HG02759 (cell line): ENCODE measurements at regions not wholly inside any gene's neighbourhood (a gene's known extent, or its start where the extent isn't known, plus 50 kb on each side); places are given as distances from the start of the nearest gene placed in this dataset.
A peak's percentile ranks its signal among the peaks of the same experiment; 100 is the strongest.

Experiments used
- ATAC-seq: cut with Tn5 transposase; IDR thresholded peaks from one replicate; pipeline ENCODE4 v1.9.1; 2021; ENCODE audit warnings: mild to moderate bottlenecking, moderate library complexity; ENCODE audit not compliant: unreplicated experiment

DNA sequence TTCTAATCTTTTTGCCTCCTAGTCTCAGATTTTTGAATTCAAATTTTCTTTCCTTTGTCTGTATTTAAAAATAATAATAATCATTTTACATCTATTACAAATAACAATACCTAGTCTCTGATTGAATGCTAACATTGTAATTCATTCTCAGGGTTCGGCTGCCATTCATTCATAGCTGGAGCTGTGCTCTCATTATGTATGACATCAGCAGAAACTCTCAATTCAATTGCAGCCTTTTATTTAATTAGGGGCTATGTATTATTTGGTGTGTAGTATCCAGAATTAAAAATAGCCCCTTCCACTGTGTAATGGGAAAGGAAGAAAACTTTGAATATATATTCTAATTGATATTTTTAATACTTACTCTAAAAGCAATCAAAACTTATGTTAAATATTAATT, 270.4 kb upstream of the MDFIC2 start:
- ATAC-seq: no peak

DNA sequence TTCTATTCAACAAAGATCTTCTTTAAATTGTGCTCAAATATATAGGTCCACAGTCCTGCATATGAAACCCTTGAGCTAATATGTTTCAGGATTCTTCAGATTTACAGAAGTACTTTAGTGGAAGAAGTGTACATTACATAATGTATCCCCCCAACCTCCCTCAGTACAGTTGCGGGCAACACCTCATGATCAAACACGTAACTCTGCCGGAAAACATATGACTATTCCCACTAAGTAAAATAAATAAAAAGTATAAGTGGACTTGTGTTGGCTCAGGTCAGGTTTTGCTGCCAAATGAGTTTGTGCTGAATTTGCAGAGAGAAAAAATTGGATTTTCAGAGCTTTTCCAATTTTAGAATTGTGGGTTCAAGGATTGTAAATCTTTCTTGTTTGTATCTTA, 267.6 kb upstream of the MDFIC2 start:
- no peak for ATAC-seq

DNA sequence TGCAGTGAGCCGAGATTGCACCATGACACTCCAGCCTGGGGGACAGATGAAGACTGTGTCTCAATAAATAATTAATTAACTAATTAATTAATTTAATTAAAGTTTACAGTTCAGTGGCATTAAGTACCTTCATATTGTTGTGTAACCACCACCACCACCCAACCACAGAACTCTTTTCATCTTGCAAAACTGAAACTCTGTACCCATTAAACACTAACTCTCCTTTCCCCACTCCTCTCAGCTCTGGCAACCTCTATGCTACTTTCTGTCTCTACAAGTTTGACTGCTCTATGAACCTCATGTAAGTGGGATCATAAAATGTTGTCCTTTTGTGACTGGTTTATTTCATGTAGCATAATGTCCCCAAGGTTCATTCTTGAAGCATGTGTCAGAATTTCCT, 259.3 kb upstream of the MDFIC2 start:
- no peak for ATAC-seq

DNA sequence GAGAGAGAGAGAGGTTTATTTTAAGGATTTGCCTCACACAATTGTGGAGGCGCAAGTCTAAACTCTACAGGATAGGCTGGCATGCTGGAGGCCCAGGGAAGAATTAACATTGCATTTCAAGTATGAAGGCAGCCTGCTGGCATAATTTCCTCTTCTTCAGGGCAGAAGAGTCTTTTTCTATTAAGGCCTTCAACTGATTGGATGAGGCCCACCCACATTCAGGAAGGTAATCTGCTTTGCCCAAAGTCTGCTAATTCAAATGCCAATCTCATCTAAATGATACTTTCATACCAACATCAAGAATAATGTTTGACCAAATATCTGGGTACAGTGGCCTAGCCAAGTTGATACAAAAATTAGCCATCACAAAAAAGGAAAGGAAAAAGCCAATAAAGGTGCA, 258.1 kb upstream of the MDFIC2 start:
- ATAC-seq: no peak

DNA sequence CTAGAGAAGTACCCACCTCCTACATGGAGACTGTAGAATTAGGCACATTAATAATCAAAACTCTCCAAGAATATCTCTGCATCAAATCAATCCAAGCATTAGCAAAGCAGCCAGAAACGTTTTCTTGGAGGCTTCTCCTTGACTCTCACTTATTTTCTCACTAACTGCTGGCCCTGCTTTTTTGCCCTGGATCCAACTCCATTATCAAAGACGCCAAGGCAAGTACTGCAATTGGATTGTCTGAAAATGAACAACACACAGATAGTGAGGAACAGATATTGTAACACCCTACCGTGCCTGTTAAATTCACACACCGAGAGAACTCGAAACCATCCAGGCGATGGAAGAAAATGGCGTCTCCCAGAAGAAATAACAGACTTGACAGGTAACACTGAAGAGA, 256.2 kb upstream of the MDFIC2 start:
- no peak for ATAC-seq

DNA sequence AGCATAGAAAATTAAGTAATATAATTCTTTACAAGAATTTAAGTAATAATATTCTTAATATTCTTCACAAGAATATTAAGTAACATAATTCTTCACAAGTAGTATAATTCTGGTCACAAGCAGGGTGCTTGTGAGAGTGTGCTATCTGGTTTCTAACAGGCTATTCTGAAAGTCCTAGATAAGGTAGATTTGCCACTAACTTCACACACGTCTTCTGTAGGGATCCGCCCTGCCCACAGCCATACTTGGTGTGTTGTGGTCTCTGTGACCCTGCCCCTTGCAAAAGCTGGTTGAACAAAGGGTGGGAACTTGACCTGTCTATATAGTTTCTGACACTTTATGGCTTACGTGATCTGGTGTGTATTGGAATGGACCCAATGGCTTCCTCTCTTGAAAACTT, 253.4 kb upstream of the MDFIC2 start:
- ATAC-seq: no peak

DNA sequence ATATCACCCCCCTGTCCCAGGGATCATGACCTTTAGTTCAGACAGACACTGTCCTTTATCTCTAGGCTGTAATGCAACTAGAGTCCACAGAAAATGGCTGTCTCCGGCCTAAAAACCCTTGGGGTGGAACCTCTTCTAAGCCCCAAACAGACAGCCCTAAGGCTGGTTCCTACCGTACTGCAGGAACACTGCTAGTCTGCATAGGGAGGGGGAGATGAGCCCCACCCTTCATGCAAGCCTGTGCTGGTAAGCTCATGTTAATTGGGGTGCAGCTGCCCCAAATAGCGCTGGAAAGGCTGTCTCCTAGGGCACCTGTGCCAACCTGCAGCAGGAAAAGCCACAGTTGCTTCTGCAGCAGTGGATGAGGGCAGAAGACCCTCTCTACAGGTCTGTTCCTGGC, 252.1 kb upstream of the MDFIC2 start:
- ATAC-seq: no peak

DNA sequence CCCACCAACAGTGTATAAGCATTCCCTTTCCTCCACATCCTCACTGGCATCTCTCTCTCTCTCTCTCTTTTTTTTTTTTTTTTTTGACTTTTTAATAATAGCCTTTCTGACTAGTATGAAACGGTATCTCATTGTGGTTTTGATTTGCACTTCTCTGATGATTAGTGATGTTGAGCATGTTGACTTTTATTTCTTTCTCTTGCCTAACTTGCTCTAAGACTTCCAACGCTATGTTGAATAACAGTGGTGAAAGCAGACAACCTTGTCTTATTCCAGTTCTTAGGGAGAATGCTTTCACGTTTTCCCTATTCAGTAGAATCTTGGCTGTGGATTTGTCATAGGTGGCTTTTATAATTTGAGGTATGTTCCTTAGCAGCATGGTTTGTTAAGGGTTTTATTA, 249.4 kb upstream of the MDFIC2 start:
- ATAC-seq: no peak

DNA sequence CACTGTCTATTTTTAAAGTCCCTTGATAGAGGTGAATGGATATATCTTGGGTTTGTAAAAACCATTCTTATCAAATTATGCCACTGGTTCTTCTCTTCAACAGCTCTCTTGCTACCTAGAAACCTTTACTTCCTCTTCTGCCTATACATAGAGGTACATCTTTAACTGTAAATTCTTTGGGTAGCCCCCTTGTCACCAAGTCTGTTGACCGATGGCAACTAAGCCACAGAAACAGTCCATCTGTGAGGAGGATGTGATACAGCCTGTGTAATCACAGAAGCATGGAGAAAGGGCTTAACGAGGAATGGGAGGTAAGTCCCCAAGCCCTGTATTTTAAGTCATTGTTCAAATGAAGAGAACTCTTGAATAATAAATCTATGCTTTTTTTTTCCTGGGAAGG, 246.5 kb upstream of the MDFIC2 start:
- no peak for ATAC-seq

DNA sequence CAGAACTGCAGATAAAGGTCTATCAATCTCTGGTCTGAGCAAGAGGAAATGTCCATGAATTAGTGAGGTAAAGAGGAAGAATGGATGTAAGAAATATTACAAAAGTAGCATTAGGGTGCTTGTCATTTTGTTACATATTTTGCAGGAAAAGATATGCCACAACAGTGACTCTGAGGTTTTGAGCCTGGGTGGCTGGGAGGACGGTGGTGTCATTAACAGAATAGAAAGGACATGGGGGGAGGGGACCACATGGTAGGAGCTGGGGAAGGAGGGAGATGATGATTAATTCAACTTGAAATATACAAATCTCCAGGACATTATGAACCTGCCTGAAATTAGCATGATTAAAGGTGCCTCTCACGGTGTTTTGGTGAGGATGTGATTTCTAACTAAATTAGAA, 245.5 kb upstream of the MDFIC2 start:
- no peak for ATAC-seq

DNA sequence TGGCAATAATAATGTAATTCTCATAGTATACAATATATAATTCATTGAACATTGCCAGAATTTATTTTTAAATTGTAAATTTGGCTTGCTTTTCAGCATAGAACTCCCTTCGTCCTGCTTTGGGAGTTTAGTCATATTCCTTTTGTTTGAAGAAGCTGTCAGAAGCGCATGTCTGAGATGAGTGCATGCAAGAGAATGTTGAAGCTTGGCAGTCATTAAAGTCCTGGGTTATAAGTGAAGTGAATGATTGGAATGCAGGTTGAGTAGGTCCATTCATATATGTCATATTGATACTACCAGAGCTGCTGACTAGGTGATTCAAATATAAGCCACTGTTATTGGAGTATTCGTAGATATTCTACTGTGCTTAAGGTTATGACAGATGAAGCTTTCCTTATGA, 243.6 kb upstream of the MDFIC2 start:
- ATAC-seq: no peak

DNA sequence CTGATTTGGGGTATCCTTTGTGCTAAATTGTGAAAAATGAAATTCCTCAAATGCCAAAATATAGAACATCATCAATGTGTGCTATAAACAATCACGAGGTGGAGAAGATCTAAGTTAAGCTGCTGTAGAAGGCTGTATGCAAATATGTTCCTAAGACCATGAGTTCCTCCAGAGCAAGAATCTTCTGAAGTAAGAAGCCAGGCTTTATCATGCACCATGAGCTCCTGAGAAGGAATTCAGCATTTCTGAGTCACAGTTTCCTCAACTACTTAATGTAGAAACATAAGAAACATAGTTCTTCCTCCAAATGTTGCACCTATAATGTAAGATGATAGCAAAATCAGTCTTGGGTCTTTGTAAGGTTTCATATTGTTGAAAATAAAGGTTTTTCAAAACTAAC, 241.7 kb upstream of the MDFIC2 start:
- no peak for ATAC-seq

DNA sequence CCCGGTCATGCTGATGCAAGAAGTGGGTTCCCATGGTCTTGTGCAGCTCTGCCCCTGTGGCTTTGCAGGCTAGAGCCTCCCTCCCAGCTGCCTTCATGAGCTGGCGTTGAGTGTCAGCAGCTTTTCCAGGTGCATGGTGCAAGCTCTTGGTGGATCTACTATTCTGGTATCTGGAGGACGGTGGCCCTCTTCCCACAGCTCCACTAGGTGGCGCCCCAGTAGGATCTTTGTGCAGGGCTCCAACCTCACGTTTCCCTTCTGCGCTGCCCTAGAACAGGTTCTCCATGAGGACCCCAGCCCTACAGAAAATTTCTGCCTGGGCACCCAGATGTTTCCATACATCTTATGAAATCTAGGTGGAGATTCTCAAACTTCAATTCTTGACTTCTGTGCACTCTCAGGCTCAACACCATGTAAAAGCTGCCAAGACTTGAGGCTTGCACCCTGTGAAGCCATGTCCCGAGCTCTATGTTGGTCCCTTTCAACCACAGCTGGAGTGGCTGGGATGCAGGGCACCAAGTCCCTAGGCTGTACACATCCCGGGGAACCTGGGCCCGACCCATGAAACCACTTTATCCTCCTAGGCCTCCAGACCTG, 238.4 kb upstream of the MDFIC2 start:
- peak; percentile 96 for ATAC-seq

DNA sequence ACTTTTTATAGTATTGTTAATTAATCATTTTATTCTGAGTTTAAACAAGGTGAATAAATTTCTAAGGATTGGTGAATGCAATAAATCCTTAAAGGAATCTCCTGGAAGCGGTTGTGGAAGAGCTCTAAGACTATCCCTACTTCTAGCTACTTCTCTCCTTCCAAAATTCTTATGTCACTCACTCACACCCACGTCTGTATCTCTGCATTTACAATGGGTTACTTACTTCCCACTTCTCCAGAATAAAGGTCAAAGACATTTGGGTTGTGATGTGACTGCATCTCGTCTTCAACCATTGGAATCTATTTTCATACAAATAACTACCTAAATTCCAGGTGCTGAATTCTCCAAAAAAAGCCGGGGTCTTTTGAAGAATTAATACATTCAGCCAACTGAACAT, 234.2 kb upstream of the MDFIC2 start:
- no peak for ATAC-seq

DNA sequence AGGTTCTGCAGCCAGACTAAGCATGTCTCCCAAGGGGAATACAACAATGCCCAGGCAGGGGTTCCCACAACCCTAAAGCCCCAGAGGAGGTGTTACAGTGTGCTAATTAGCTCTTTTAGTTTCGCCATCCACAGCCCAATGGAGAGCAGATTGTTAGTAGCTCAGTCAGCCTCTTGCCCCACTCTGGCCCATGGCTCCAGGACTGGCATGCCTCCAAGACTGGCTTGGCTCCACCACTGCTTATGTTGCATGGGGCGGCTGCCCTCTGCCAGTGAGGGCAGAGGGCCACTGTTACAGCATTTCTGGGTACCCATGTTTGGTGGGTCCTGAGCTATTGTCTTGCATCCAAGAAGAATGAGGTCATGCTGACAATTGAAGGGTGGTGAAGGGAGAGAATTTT, 231.1 kb upstream of the MDFIC2 start:
- no peak for ATAC-seq

DNA sequence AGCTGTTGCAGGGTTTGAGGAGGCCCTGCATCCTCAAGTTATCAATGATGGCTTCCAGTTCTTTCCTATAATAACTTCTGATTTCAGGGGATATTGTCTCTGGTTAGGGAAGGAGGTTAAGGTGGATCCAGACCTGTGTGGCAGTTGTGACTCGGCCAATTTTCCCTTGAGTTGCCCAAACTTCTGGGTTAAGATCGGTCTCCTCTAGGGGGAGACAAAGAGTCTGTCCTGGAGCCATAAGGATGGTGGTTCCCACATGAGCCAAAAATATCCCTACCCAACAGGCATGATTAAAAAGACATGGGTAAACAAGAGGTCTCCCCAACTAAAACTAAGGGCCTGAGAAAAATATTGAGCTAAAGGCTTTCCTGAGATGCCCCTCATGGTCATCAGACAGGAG, 227.5 kb upstream of the MDFIC2 start:
- no peak for ATAC-seq

DNA sequence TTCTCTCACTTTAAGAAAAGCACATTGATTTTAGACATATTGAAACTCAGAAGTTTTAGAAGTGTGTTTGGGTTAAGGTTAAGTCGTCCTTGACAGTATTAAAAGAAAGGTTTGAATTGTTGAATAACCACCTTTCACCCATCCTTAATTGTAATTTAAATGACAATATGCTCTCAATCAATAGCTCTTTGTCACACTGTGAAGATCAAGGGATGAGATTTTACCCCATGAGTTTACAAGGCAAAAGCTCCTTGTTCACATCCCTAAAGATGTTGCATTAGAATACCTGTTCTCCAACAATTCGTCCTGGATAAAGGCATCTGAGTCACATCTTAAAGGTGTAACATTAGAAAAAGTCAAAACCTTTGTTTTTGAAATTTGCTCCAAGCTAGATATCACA, 220.4 kb upstream of the MDFIC2 start:
- no peak for ATAC-seq

DNA sequence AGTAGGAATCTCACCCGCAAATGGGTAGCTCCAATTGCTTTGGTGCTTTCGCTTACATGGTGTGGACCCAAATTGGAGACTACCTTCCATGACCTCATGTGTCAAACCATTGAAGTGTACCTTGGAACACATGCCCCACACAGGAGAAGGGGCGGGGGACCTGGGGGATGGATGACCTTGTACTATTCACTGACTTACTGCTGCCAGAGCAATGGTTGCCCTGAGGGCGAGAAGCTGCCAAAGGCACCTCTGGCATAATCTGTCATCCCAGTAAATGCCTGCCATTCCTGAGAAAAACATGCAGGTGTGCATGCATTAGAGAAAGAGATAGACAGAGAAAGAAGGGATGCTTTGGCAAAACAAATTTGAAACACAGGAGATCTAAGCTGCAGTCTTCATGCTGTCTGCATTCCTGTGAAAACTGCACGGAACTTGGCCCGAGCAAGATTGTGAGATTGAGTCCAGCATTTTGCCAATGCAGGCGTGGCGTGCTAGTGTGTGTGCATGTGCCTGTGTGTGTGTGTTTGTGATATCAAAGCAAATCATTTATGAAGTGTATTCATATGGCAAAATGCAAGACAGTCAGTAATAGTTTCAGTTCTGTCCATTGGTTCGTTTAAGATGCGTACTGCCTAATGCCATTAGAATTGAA, 219.5 kb upstream of the MDFIC2 start:
- no peak for ATAC-seq

DNA sequence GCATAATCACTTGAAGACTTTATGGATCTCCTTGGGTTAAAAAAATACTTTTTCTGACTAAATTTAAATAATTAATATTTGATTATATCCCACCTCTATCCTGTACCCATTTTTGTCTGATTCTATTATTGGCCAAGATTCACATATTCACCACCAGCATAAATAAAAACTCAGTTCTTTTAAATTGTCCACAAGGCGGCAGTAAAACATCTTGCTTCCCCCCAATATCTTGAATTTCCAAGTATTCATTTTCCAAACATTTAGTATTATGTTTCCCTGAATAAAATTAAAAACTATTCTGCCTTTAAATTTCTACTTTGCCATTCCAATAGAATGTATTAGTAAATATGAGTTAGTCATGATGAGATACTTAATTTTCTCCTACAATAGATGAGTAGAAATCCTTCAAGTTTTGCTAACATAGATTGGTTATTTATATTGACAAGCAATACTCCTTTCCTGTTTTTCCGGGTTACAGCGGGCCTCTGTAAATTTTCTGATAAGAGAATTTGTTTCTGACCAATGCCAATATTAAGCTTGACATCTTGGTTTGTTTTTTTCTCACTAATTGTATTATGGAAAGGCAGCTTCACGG, 218.7 kb upstream of the MDFIC2 start:
- ATAC-seq: no peak

DNA sequence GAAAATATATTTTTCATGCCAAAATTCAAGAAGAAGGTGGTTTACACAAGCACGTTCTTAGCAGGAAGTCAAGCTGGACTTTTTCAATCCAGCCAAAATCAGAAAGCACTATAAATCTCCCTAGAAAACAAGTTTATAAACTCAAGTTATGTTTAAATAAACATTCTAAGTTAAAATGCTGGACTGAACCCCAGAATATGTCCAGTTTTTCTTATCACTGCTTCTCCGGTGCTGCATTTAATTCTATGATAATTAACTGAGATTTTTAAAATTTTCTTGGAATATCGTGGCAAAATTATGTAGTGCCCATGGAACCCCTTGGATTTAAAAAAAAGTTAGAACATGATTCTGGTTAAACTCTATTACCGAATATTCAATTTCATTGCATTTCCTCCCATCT, 218.2 kb upstream of the MDFIC2 start:
- no peak for ATAC-seq

DNA sequence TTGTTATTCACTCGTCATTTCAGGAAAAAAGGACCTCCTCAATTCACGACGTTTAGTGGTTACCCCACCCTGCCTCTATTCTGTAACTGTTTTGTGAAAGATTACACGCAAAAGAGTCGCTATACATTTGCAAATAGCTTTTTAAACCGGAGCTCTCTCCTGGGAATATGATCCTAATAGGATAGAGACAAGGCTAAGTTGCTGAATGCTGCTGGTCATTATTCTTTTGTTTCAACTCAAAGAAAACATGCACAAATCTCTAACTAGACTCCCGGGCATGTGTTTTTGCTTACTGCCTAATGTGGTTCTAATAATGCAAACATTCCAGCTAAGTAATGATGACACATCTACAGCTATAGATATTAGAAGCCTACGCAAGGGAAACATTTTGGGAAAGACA, 214.6 kb upstream of the MDFIC2 start:
- no peak for ATAC-seq

DNA sequence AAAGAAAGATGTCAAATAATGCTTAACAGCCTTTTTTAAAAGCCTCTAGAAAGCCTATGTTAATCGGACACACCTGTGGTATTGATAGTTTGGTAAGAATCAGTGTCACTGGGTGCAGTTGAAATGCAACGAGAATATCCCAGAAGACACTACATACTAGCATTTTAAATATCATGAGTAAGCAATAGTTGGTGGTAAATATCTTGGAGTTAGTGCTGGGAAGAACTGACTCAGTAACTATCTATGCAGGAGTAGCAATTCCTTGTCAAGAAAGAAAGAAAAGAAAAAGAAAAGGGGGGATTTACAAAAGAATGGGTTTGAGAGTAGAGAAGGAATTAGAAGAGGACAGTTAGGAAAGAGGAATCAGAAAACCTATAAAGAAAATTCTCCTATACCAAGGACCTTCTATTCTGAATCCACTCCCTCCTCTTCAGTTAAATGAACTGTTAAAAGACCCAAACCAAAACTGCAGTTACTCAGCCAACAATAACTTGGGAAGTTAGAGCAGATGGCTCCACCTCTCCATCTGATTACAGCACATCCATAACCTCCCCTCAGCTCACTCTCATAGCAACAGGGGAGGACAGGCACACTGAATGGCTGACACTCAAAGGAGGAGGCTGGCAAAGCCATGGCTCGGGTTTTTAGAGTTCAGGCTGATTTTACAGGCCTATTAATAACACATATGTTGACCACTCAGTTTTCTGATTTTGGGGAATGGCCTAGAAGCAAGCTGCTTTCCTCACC, 207.6 kb upstream of the MDFIC2 start:
- ATAC-seq: no peak
